Fibroblast of upper back skin (primary cell): ENCODE measurements at regions not wholly inside any gene's neighbourhood (a gene's known extent, or its start where the extent isn't known, plus 50 kb on each side); places are given as distances from the start of the nearest gene placed in this dataset.
A peak's percentile ranks its signal among the peaks of the same experiment; 100 is the strongest.

ENCODE experiments used
- DNase-seq: peaks from one replicate; pipeline ENCODE4 v3.0.0-alpha.2; 2013

- no peak for DNase-seq
Measured at GRCh38 chr7:70994176-70994575, 137.8 kb upstream of the GALNT17 start.

GRCh38 chr7:70997261-70997660 lies 134.7 kb upstream of the GALNT17 start:
- DNase-seq = no peak

GRCh38 chr7:71005109-71005508 lies 126.8 kb upstream of the GALNT17 start:
- DNase-seq = no peak

GRCh38 chr7:71009636-71010035 lies 122.3 kb upstream of the GALNT17 start:
- DNase-seq = no peak

- DNase-seq = no peak
Measured at GRCh38 chr7:71015252-71015900, 116.6 kb upstream of the GALNT17 start.

GRCh38 chr7:71016401-71016800 lies 115.5 kb upstream of the GALNT17 start:
- no peak for DNase-seq

- no peak for DNase-seq
Measured at GRCh38 chr7:71017602-71018001, 114.3 kb upstream of the GALNT17 start.

- peak; percentile 29 for DNase-seq
Measured at GRCh38 chr7:71019706-71020105, 112.2 kb upstream of the GALNT17 start.

- no peak for DNase-seq
Measured at GRCh38 chr7:71021131-71021530, 110.8 kb upstream of the GALNT17 start.

- DNase-seq = no peak
Measured at GRCh38 chr7:71026680-71027079, 105.3 kb upstream of the GALNT17 start.

GRCh38 chr7:71034243-71034642 lies 97.7 kb upstream of the GALNT17 start:
- no peak for DNase-seq

GRCh38 chr7:71042591-71042990 lies 89.4 kb upstream of the GALNT17 start:
- DNase-seq = no peak

GRCh38 chr7:71050492-71050891 lies 81.5 kb upstream of the GALNT17 start:
- DNase-seq = no peak

- DNase-seq = no peak
Measured at GRCh38 chr7:71055504-71055903, 76.4 kb upstream of the GALNT17 start.

- DNase-seq = no peak
Measured at GRCh38 chr7:71077743-71078476, 54.0 kb upstream of the GALNT17 start.
